A549 (cell line): ENCODE measurements at regions not wholly inside any gene's neighbourhood (a gene's known extent, or its start where the extent isn't known, plus 50 kb on each side); places are given as distances from the start of the nearest gene placed in this dataset.

Experiments
- ATAC-seq, 2 experiments: fragments of 200-7000 bp in 1 of 2; fragments of >200 bp in 1 of 2; cut with Nextera tagmentation in 1 of 2; cut with Tn5 transposase in 1 of 2; 3 replicates each; pipeline versions ENCODE4 v1.8.0 to v1.9.1; 2018 to 2020; ENCODE audit warnings: mild to moderate bottlenecking in 1 of 2, moderate library complexity in 1 of 2
- CTCF ChIA-PET: fragments of 300-600 bp; sonication (Branson Sonifier 250); formaldehyde crosslinking; extraction: SDS; loops from one replicate; lab custom pipeline; 2021; ENCODE audit warnings: antibody characterized with exemption, inconsistent platforms; lab: Yijun Ruan, JAX
- POLR2A ChIA-PET: fragments of 350-600 bp; formaldehyde crosslinking; extraction: SDS; loops from one replicate; lab custom pipeline; 2021; ENCODE audit warnings: antibody characterized with exemption, inconsistent platforms; lab: Yijun Ruan, JAX
- DNase-seq, 2 experiments: peaks; one replicate each; pipeline versions ENCODE4 v3.0.0 to v3.0.0-alpha.2; 2011 to 2016; ENCODE audit warnings: low read depth in 1 of 2, low spot score in 1 of 2
- FAIRE-seq: peaks from 2 replicates; lab custom pipeline; 2011; peaks lifted over from hg19 to GRCh38; lab: Jason Lieb, UNC
- H3K27ac ChIP-seq, 2 experiments: fragments of >200 bp; sonication (Bioruptor Twin); formaldehyde crosslinking; 3 replicates each; pipeline ENCODE4 v1.5.1; 2016 to 2017
- H3K4me1 ChIP-seq: fragments of >200 bp; sonication (Bioruptor Twin); formaldehyde crosslinking; 3 replicates; pipeline ENCODE4 v1.6.1; 2016
- H3K4me2 ChIP-seq: fragments of >200 bp; sonication (Bioruptor Twin); formaldehyde crosslinking; 3 replicates; pipeline ENCODE4 v1.6.1; 2016
- H3K4me3 ChIP-seq: fragments of >200 bp; sonication (Bioruptor Twin); formaldehyde crosslinking; 3 replicates; pipeline ENCODE4 v1.5.1; 2016
- H3K9me3 ChIP-seq: fragments of >200 bp; sonication (Bioruptor Twin); formaldehyde crosslinking; 3 replicates; pipeline ENCODE4 v1.6.1; 2016
- CBX2 ChIP-seq: fragments of 200-600 bp; sonication (generic); IDR thresholded peaks from 2 replicates; pipeline ENCODE4 v1.6.1; 2016; ENCODE audit warnings: low read depth, mild to moderate bottlenecking, borderline replicate concordance
- CHD4 ChIP-seq: fragments of 200-600 bp; sonication (generic); IDR thresholded peaks from 2 replicates; pipeline ENCODE4 v1.6.1; 2016; ENCODE audit warnings: antibody characterized with exemption, mild to moderate bottlenecking, borderline replicate concordance
- GATA3 ChIP-seq: IDR thresholded peaks from 2 replicates; pipeline ENCODE4 v1.6.1; 2012; ENCODE audit warnings: borderline replicate concordance
- HOXB13 ChIP-seq: fragments of 250-450 bp; sonication (Bioruptor Pico); IDR thresholded peaks from 2 replicates; pipeline ENCODE4 v1.5.0; 2020; ENCODE audit warnings: low read depth, mild to moderate bottlenecking, moderate library complexity
- HOXB5 ChIP-seq: fragments of 250-450 bp; sonication (Bioruptor Pico); IDR thresholded peaks from 2 replicates; pipeline ENCODE4 v1.5.0; 2020; ENCODE audit warnings: mild to moderate bottlenecking, moderate library complexity
- JUNB ChIP-seq: fragments of >200 bp; sonication (Bioruptor Twin); formaldehyde crosslinking; IDR thresholded peaks from 2 replicates; pipeline ENCODE4 v1.6.1; 2016
- KDM1A ChIP-seq: fragments of 200-600 bp; sonication (generic); IDR thresholded peaks from 2 replicates; pipeline ENCODE4 v1.6.1; 2016; ENCODE audit warnings: low read depth, mild to moderate bottlenecking
- KDM5A ChIP-seq: fragments of 200-600 bp; sonication (generic); IDR thresholded peaks from 2 replicates; pipeline ENCODE4 v1.6.1; 2016; ENCODE audit warnings: antibody characterized with exemption, mild to moderate bottlenecking
- MYC ChIP-seq: IDR thresholded peaks from 2 replicates; pipeline ENCODE4 v1.6.1; 2012; ENCODE audit warnings: mild to moderate bottlenecking, inconsistent platforms, low read length, improper control_type of control experiment, borderline replicate concordance
- NPAS2 ChIP-seq: fragments of 250-450 bp; sonication (Bioruptor Pico); IDR thresholded peaks from 2 replicates; pipeline ENCODE4 v1.8.0; 2022; ENCODE audit warnings: mild to moderate bottlenecking, moderate library complexity, borderline replicate concordance
- NR3C1 ChIP-seq: fragments of >200 bp; sonication (Bioruptor Twin); formaldehyde crosslinking; IDR thresholded peaks from 3 replicates; pipeline ENCODE4 v1.6.1; 2017
- PHF8 ChIP-seq: fragments of 200-600 bp; sonication (generic); IDR thresholded peaks from 2 replicates; pipeline ENCODE4 v1.6.1; 2016; ENCODE audit warnings: low read depth, mild to moderate bottlenecking, antibody characterized with exemption, moderate library complexity, borderline replicate concordance
- POLR2A ChIP-seq: IDR thresholded peaks from 2 replicates; pipeline ENCODE4 v1.6.1; 2012; ENCODE audit warnings: mild to moderate bottlenecking, low read length
- RARB ChIP-seq: fragments of 250-450 bp; sonication (Bioruptor Pico); IDR thresholded peaks from 2 replicates; pipeline ENCODE4 v1.8.0; 2021; ENCODE audit warnings: mild to moderate bottlenecking, moderate library complexity
- RNF2 ChIP-seq: fragments of 200-600 bp; sonication (generic); IDR thresholded peaks from 2 replicates; pipeline ENCODE4 v1.6.1; 2016; ENCODE audit warnings: low read depth, mild to moderate bottlenecking, antibody characterized with exemption, moderate library complexity, borderline replicate concordance
- ZC3H11A ChIP-seq: fragments of 450-650 bp; IDR thresholded peaks from 2 replicates; pipeline ENCODE4 v1.6.1; 2014; ENCODE audit warnings: antibody characterized with exemption, mild to moderate bottlenecking
- ZFP36 ChIP-seq: fragments of 450-650 bp; IDR thresholded peaks from 2 replicates; pipeline ENCODE4 v1.6.1; 2014; ENCODE audit warnings: borderline replicate concordance; ENCODE audit not compliant: partially characterized antibody
- ZNF302 ChIP-seq: fragments of 250-450 bp; sonication (Bioruptor Pico); IDR thresholded peaks from 2 replicates; pipeline ENCODE4 v1.9.0; 2021; ENCODE audit warnings: inconsistent platforms, mild to moderate bottlenecking, moderate library complexity
- WGBS: methylation state at CpG from one replicate; pipeline ENCODE4 v1.1.6; 2017; ENCODE audit errors: missing lambda C conversion rate; 5-methylcytosine and 5-hydroxymethylcytosine counted together
- TF ChIP-seq, protein P1 (sequence below): fragments of 200-600 bp; sonication (generic); IDR thresholded peaks from 2 replicates; pipeline ENCODE4 v1.6.1; 2016; ENCODE audit warnings: antibody characterized with exemption, mild to moderate bottlenecking, moderate library complexity
- TF ChIP-seq, protein P2 (sequence below): IDR thresholded peaks from 2 replicates; pipeline ENCODE4 v1.6.1; 2012
- TF ChIP-seq, protein P3 (sequence below): fragments of 450-650 bp; IDR thresholded peaks from 2 replicates; pipeline ENCODE4 v1.6.1; 2014; ENCODE audit warnings: antibody characterized with exemption

DNA sequence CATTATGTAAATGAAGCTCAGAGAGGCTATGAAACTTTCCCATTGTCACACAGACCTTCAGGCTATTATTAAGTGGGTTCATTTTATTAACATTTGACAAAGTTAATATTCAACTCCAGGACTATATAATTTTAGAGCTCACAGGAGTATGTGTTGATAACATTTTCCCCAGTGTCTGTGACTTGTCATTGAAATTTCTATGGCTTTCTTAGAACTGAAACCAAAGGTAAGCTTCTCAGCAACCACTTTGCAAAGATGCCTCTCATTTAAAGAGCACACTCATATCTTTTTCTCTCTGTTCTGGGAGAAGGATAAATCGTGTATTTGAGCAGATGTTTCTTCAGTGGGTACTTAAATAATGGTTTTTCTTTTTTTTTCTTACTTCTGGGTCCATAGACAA, 61.8 kb upstream of the LHCGR start:
- POLR2A ChIA-PET: no interaction called here
- TF ChIP-seq, protein P1, sequence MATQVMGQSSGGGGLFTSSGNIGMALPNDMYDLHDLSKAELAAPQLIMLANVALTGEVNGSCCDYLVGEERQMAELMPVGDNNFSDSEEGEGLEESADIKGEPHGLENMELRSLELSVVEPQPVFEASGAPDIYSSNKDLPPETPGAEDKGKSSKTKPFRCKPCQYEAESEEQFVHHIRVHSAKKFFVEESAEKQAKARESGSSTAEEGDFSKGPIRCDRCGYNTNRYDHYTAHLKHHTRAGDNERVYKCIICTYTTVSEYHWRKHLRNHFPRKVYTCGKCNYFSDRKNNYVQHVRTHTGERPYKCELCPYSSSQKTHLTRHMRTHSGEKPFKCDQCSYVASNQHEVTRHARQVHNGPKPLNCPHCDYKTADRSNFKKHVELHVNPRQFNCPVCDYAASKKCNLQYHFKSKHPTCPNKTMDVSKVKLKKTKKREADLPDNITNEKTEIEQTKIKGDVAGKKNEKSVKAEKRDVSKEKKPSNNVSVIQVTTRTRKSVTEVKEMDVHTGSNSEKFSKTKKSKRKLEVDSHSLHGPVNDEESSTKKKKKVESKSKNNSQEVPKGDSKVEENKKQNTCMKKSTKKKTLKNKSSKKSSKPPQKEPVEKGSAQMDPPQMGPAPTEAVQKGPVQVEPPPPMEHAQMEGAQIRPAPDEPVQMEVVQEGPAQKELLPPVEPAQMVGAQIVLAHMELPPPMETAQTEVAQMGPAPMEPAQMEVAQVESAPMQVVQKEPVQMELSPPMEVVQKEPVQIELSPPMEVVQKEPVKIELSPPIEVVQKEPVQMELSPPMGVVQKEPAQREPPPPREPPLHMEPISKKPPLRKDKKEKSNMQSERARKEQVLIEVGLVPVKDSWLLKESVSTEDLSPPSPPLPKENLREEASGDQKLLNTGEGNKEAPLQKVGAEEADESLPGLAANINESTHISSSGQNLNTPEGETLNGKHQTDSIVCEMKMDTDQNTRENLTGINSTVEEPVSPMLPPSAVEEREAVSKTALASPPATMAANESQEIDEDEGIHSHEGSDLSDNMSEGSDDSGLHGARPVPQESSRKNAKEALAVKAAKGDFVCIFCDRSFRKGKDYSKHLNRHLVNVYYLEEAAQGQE: no peak
- no peak for TF ChIP-seq POLR2A
- TF ChIP-seq CHD4: no peak
- TF ChIP-seq, protein P2, sequence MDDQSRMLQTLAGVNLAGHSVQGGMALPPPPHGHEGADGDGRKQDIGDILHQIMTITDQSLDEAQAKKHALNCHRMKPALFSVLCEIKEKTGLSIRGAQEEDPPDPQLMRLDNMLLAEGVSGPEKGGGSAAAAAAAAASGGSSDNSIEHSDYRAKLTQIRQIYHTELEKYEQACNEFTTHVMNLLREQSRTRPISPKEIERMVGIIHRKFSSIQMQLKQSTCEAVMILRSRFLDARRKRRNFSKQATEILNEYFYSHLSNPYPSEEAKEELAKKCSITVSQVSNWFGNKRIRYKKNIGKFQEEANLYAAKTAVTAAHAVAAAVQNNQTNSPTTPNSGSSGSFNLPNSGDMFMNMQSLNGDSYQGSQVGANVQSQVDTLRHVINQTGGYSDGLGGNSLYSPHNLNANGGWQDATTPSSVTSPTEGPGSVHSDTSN: no peak
- TF ChIP-seq JUNB: no peak
- TF ChIP-seq, protein P3, sequence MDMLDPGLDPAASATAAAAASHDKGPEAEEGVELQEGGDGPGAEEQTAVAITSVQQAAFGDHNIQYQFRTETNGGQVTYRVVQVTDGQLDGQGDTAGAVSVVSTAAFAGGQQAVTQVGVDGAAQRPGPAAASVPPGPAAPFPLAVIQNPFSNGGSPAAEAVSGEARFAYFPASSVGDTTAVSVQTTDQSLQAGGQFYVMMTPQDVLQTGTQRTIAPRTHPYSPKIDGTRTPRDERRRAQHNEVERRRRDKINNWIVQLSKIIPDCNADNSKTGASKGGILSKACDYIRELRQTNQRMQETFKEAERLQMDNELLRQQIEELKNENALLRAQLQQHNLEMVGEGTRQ: no peak
- no peak for TF ChIP-seq RARB (CRISPR knock-in tag)
- TF ChIP-seq ZFP36: no peak
- no peak for TF ChIP-seq KDM1A
- no peak for TF ChIP-seq PHF8
- no peak for TF ChIP-seq ZC3H11A
- TF ChIP-seq GATA3: no peak
- TF ChIP-seq RNF2: no peak
- TF ChIP-seq ZNF302 (CRISPR knock-in tag): no peak
- TF ChIP-seq HOXB5 (CRISPR knock-in tag): no peak
- H3K4me1 ChIP-seq: no peaks in the 10 kb centered on the region
- no peak overlapping the region for H3K4me3 ChIP-seq
- no peak overlapping the region for H3K4me2 ChIP-seq
- no peaks in the 10 kb centered on the region for H3K9me3 ChIP-seq
- CTCF ChIA-PET: interaction anchor here (1.0 kb wide), 1 partner anchor 26 kb away, joined by 3 read pairs; no protein-coding TSS in a partner anchor
- no peak overlapping the region for H3K27ac ChIP-seq
- FAIRE-seq (no peak), ATAC-seq (no peak), DNase-seq (no peak)
- WGBS: 0% methylated on average over 1 of the region's 1 CpG

DNA sequence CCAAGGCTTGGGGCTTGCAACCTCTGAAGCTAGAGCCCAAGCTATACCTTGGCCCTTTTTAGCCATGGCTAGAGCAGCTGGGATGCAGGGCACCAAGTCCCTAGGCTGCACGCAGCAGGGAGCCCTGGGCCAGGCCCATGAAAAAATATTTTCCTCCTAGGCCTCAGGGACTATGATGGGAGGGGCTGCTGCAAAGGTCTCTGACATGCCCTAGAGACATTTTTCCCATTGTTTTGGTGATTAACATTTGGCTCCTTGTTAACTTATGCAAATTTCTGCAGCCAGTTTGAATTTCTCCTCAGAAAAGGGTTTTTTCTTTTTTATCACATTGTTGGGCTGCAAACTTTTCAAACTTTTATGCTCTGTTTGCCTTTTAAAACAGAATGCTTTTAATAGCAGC, 56.9 kb upstream of the LHCGR start:
- no peak for ATAC-seq

More for the DNA sequence above, 56.9 kb upstream of the LHCGR start:
- ChIA-PET POLR2A (no interaction called here), CTCF (no interaction called here)
- DNase-seq (no peak), FAIRE-seq (no peak)
- Histone ChIP-seq H3K4me2 (no peak overlapping the region), H3K4me3 (no peak overlapping the region), H3K27ac (no peak overlapping the region), H3K9me3 (no peaks in the 10 kb centered on the region), H3K4me1 (no peaks in the 10 kb centered on the region)
- TF ChIP-seq, protein P1: no peak
- TF ChIP-seq HOXB5 (CRISPR knock-in tag) (no peak), NPAS2 (no peak), POLR2A (no peak), RARB (CRISPR knock-in tag) (no peak), KDM1A (no peak), KDM5A (no peak), MYC (no peak), HOXB13 (CRISPR knock-in tag) (no peak), CBX2 (no peak), NR3C1 (no peak)
- 7% methylated on average over 1 of the region's 1 CpG for WGBS
